B cell (primary cell): ENCODE measurements at regions not wholly inside any gene's neighbourhood (a gene's known extent, or its start where the extent isn't known, plus 50 kb on each side); places are given as distances from the start of the nearest gene placed in this dataset.

Experiments
- EZH2 ChIP-seq: IDR thresholded peaks from 2 replicates; pipeline ENCODE4 v1.6.1; 2012; ENCODE audit warnings: borderline replicate concordance, low read depth, mild to moderate bottlenecking, moderate library complexity, low read length; ENCODE audit not compliant: insufficient read depth, poor library complexity, severe bottlenecking
- TF ChIP-seq, protein P1 (sequence below): fragments of 200-600 bp; IDR thresholded peaks from one replicate; pipeline ENCODE4 v1.8.0; 2022; ENCODE audit warnings: antibody characterized with exemption, mild to moderate bottlenecking

- TF ChIP-seq, protein P1, sequence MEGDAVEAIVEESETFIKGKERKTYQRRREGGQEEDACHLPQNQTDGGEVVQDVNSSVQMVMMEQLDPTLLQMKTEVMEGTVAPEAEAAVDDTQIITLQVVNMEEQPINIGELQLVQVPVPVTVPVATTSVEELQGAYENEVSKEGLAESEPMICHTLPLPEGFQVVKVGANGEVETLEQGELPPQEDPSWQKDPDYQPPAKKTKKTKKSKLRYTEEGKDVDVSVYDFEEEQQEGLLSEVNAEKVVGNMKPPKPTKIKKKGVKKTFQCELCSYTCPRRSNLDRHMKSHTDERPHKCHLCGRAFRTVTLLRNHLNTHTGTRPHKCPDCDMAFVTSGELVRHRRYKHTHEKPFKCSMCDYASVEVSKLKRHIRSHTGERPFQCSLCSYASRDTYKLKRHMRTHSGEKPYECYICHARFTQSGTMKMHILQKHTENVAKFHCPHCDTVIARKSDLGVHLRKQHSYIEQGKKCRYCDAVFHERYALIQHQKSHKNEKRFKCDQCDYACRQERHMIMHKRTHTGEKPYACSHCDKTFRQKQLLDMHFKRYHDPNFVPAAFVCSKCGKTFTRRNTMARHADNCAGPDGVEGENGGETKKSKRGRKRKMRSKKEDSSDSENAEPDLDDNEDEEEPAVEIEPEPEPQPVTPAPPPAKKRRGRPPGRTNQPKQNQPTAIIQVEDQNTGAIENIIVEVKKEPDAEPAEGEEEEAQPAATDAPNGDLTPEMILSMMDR, result no peak
- TF ChIP-seq EZH2, result no peak
These were observed 281.1 kb upstream of the CXADR start for GRCh38 chr21:17231771-17232170.
